ENCODE measurements at regions not wholly inside any gene's neighbourhood (a gene's known extent, or its start where the extent isn't known, plus 50 kb on each side); places are given as distances from the start of the nearest gene placed in this dataset.

DNA sequence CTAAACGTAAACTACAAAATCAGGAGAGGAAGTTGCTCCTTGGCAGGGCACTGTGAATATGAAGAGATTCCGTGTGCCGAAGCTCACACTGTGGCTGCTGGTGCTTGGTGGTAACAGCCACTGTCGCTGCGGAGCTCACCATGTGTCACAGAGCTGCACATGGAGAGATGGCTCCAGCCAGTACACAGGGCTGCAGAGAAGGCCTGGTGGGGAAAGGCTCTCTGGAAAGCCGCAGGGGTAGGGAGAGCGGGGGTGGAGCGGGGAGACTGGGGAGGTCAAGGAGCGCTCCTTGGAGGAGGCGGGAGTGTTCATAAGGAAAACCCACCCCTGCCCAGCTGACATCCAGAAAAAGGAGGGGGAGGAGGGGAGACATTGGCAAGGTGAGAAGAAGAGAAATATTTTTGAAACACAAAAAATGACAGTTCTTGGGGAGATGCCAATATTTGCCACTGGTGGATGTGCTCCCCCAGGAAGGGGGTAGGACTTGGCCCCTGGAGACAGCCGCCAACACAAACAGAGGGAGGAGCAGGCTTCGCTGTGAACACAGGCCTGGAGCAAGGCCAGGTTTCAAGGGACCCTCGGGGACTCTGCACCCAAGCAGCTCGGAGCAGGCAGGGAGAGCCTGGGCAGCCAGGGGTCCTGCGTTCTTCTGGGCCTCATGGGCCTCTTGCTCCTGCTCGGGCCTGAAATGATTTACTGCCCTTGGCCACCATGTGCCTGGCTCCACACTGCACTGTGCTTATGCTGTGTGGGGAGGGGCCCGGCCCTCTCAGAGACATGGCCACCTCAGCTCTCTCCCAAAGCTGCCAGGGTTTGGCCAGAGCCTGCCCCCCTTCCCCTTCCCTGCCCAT, 102.6 kb upstream of the GLI2 start:
- Histone ChIP-seq H4K20me1 (ENCODE audit: low read length) (no peaks in the 10 kb centered on the region), H3K36me3 (ENCODE audit: low read depth, low read length) (no peaks in the 10 kb centered on the region), H3F3A (ENCODE audit: low read length, unreplicated experiment) (no peaks in the 10 kb centered on the region), H2AFZ (ENCODE audit: low read length) (no peak overlapping the region), H3K79me2 (ENCODE audit: low read length) (no peaks in the 10 kb centered on the region), H3K9me3 (ENCODE audit: low read length) (no peaks in the 10 kb centered on the region), H3K4me1 (ENCODE audit: insufficient read depth, low read length) (peaks cover 13% of the 10 kb centered on the region), H3K4me2 (ENCODE audit: low read length) (no peak overlapping the region), H3K27ac (ENCODE audit: low read length) (no peak overlapping the region), H3K9ac (ENCODE audit: low read length) (no peak overlapping the region), H3K27me3 (ENCODE audit: low read length) (no peaks in the 10 kb centered on the region), H3K4me3 (ENCODE audit: low read length) (no peak overlapping the region), H3K9me2 (replicated peaks; ENCODE audit: low read length) (no peaks in the 10 kb centered on the region)
- BruUV-seq (replicated peaks): no TSS peak
- no peak for TF ChIP-seq EZH2phosphoT487 (IDR thresholded peaks at IDR 0.05; ENCODE audit: borderline replicate concordance, low read length)
- TF ChIP-seq EZH2 (IDR thresholded peaks at IDR 0.05; ENCODE audit: low read length, unreplicated experiment): no peak
- TF ChIP-seq, protein P1, sequence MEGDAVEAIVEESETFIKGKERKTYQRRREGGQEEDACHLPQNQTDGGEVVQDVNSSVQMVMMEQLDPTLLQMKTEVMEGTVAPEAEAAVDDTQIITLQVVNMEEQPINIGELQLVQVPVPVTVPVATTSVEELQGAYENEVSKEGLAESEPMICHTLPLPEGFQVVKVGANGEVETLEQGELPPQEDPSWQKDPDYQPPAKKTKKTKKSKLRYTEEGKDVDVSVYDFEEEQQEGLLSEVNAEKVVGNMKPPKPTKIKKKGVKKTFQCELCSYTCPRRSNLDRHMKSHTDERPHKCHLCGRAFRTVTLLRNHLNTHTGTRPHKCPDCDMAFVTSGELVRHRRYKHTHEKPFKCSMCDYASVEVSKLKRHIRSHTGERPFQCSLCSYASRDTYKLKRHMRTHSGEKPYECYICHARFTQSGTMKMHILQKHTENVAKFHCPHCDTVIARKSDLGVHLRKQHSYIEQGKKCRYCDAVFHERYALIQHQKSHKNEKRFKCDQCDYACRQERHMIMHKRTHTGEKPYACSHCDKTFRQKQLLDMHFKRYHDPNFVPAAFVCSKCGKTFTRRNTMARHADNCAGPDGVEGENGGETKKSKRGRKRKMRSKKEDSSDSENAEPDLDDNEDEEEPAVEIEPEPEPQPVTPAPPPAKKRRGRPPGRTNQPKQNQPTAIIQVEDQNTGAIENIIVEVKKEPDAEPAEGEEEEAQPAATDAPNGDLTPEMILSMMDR (conservative IDR thresholded peaks at IDR 0.05; ENCODE audit: low read depth, low read length): no peak
- CTCF ChIA-PET: no interaction called here
- no peak for ATAC-seq
- POLR2A ChIA-PET (ENCODE audit: unreplicated experiment): no interaction called here
- no peak for DNase-seq
- intact Hi-C loops (cut with micrococcal nuclease): no loop called here

DNA sequence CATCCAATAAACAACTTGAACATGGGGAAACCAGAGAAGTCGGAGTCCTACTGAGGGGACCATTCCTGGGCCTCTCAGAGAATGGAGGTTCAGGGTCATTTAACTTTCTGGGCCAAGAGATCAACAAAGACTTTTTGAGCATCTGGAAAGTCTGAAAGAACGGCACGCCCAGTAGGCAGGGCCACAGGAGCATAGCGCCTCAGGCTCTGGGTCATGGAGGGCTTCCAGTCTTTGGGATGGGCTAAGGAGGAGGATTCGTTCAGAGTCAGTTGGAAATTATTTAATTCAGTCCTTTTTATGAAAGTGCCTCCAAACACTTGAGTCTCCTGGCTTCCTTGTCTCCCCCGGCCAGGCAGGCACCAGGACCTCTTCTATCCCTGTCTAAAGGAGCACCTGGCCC, 101.1 kb upstream of the GLI2 start:
- no peak for TF ChIP-seq EZH2 (IDR thresholded peaks at IDR 0.05; ENCODE audit: low read length, unreplicated experiment)
- TF ChIP-seq, protein P1 (conservative IDR thresholded peaks at IDR 0.05; ENCODE audit: low read depth, low read length): no peak
- TF ChIP-seq EZH2phosphoT487 (IDR thresholded peaks at IDR 0.05; ENCODE audit: borderline replicate concordance, low read length): no peak

DNA sequence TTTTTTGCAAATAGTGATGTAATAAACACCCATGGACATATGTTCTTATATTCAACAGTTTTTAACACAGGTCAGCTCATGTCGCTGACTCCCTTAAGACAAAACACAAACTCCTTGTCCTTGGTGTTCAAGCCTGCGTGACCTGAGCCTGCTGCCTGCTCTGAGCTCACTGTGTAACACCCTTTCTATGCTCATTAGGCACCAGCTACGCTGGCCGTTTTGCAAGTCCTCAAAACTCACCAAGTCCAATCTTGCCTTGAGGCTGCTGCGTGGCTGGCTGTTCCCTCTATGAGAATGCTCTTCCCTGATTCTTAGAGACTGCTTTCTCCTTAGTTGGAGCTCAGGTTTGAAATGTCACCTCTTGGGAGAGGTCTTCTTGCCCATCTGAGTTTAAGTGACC, 100.5 kb upstream of the GLI2 start:
- H3K4me3 ChIP-seq (ENCODE audit: low read length): no peak overlapping the region
- H3K9me2 ChIP-seq (replicated peaks; ENCODE audit: low read length): no peaks in the 10 kb centered on the region
- POLR2A ChIA-PET (ENCODE audit: unreplicated experiment): no interaction called here
- no peaks in the 10 kb centered on the region for H3K36me3 ChIP-seq (ENCODE audit: low read depth, low read length)
- no TSS peak for BruUV-seq (replicated peaks)
- H3K9me3 ChIP-seq (ENCODE audit: low read length): no peaks in the 10 kb centered on the region
- no peaks in the 10 kb centered on the region for H3K79me2 ChIP-seq (ENCODE audit: low read length)
- H3F3A ChIP-seq (ENCODE audit: low read length, unreplicated experiment): no peaks in the 10 kb centered on the region
- H4K20me1 ChIP-seq (ENCODE audit: low read length): no peaks in the 10 kb centered on the region
- TF ChIP-seq EZH2phosphoT487 (IDR thresholded peaks at IDR 0.05; ENCODE audit: borderline replicate concordance, low read length): no peak
- TF ChIP-seq, protein P1 (conservative IDR thresholded peaks at IDR 0.05; ENCODE audit: low read depth, low read length): no peak
- no peak for TF ChIP-seq EZH2 (IDR thresholded peaks at IDR 0.05; ENCODE audit: low read length, unreplicated experiment)
- peaks cover 9% of the 10 kb centered on the region for H3K4me1 ChIP-seq (ENCODE audit: insufficient read depth, low read length)
- no peak overlapping the region for H3K9ac ChIP-seq (ENCODE audit: low read length)
- DNase-seq (no peak), ATAC-seq (no peak)
- no peak overlapping the region for H2AFZ ChIP-seq (ENCODE audit: low read length)
- intact Hi-C loops (cut with micrococcal nuclease): no loop called here
- H3K4me2 ChIP-seq (ENCODE audit: low read length): no peak overlapping the region
- H3K27me3 ChIP-seq (ENCODE audit: low read length): no peaks in the 10 kb centered on the region
- CTCF ChIA-PET: no interaction called here
- H3K27ac ChIP-seq (ENCODE audit: low read length): no peak overlapping the region

More for the DNA sequence above, 101.1 kb upstream of the GLI2 start:
- BruUV-seq (replicated peaks): no TSS peak
- Histone ChIP-seq H3K4me2 (ENCODE audit: low read length) (no peak overlapping the region), H3K9ac (ENCODE audit: low read length) (no peak overlapping the region), H3F3A (ENCODE audit: low read length, unreplicated experiment) (no peaks in the 10 kb centered on the region), H3K9me2 (replicated peaks; ENCODE audit: low read length) (no peaks in the 10 kb centered on the region), H3K9me3 (ENCODE audit: low read length) (no peaks in the 10 kb centered on the region), H3K4me3 (ENCODE audit: low read length) (no peak overlapping the region), H3K36me3 (ENCODE audit: low read depth, low read length) (no peaks in the 10 kb centered on the region), H3K27ac (ENCODE audit: low read length) (no peak overlapping the region), H3K27me3 (ENCODE audit: low read length) (no peaks in the 10 kb centered on the region), H2AFZ (ENCODE audit: low read length) (no peak overlapping the region), H3K79me2 (ENCODE audit: low read length) (no peaks in the 10 kb centered on the region), H4K20me1 (ENCODE audit: low read length) (no peaks in the 10 kb centered on the region), H3K4me1 (ENCODE audit: insufficient read depth, low read length) (peaks cover 13% of the 10 kb centered on the region)
- DNase-seq (no peak), ATAC-seq (no peak)
- CTCF ChIA-PET: no interaction called here
- intact Hi-C loops (cut with micrococcal nuclease): no loop called here
- POLR2A ChIA-PET (ENCODE audit: unreplicated experiment): no interaction called here

Data from PC-3 (cell line).